ENCODE measurements at regions not wholly inside any gene's neighbourhood (a gene's known extent, or its start where the extent isn't known, plus 50 kb on each side); places are given as distances from the start of the nearest gene placed in this dataset.

GRCh38 chr20:7226156-7226555 lies 458.7 kb downstream of the BMP2 start:
- Histone ChIP-seq H3K9me3 (ENCODE audit: control extremely low read depth in 1 of 3, control insufficient read depth in 2 of 3, insufficient read depth in 1 of 3, low read length in 2 of 3) (peaks cover 0 to 8% (median 0%) of the 10 kb centered on the region in 3 donors), H3K4me2 (replicated peaks; ENCODE audit: low read depth, low read length, poor library complexity, severe bottlenecking) (no peak overlapping the region), H3K36me3 (replicated peaks in 1 of 2; ENCODE audit: control extremely low read depth in 1 of 2, control insufficient read depth in 1 of 2, extremely low read depth in 1 of 2, insufficient read depth in 2 of 2, low read length in 1 of 2) (no peaks in the 10 kb centered on the region), H2AFZ (ENCODE audit: insufficient read depth, low read depth, low read length, poor library complexity, severe bottlenecking) (no peak overlapping the region), H3K4me3 (ENCODE audit: control extremely low read depth in 1 of 5, extremely low read depth in 1 of 5, insufficient read depth in 1 of 5, low read depth in 2 of 5, low read length in 4 of 5) (no peak overlapping the region), H3K79me2 (ENCODE audit: control insufficient read depth, insufficient read depth, low read length) (no peaks in the 10 kb centered on the region), H4K20me1 (ENCODE audit: control insufficient read depth, insufficient read depth, low read length, poor library complexity, severe bottlenecking) (no peaks in the 10 kb centered on the region), H3K27me3 (replicated peaks in 1 of 4; ENCODE audit: control extremely low read depth in 1 of 4, control insufficient read depth in 3 of 4, insufficient read depth in 4 of 4, low read length in 3 of 4) (no peaks in the 10 kb centered on the region), H3K27ac (ENCODE audit: low read length in 2 of 2) (no peak overlapping the region), H3K9ac (ENCODE audit: low read length) (no peak overlapping the region), H3K4me1 (ENCODE audit: control insufficient read depth in 2 of 2, insufficient read depth in 2 of 2, low read length in 2 of 2) (no peaks in the 10 kb centered on the region)
- Mint-ChIP-seq H3K27ac (no peak overlapping the region), H3K4me1 (no peaks in the 10 kb centered on the region), H3K4me3 (no peak overlapping the region), H3K27me3 (no peaks in the 10 kb centered on the region), H3K9me3 (ENCODE audit: insufficient read depth) (peaks cover 11% of the 10 kb centered on the region)
- TF ChIP-seq CTCF (IDR thresholded peaks at IDR 0.05) (no peak), EZH2 (IDR thresholded peaks at IDR 0.05; ENCODE audit: borderline replicate concordance, insufficient read depth, low read depth, low read length, poor library complexity, severe bottlenecking) (no peak)
- DNase-seq, result no peak
- no peak for ATAC-seq (ENCODE audit: low read depth)
- CTCF ChIA-PET, result no interaction called here
- WGBS (ENCODE audit: insufficient coverage), result no CpG with 5 or more reads among the region's 2 CpGs
- POLR2A ChIA-PET, result no interaction called here
- intact Hi-C loops (cut with micrococcal nuclease), result no loop called here

GRCh38 chr20:7231303-7231702 lies 463.8 kb downstream of the BMP2 start:
- TF ChIP-seq CTCF (IDR thresholded peaks at IDR 0.05) (no peak), EZH2 (IDR thresholded peaks at IDR 0.05; ENCODE audit: borderline replicate concordance, insufficient read depth, low read depth, low read length, poor library complexity, severe bottlenecking) (no peak)
- POLR2A ChIA-PET, result no interaction called here
- H3K4me1 ChIP-seq (ENCODE audit: control insufficient read depth in 2 of 2, insufficient read depth in 2 of 2, low read length in 2 of 2), result no peaks in the 10 kb centered on the region
- ATAC-seq (ENCODE audit: low read depth) (no peak), DNase-seq (no peak)
- H3K4me1 Mint-ChIP-seq, result no peaks in the 10 kb centered on the region
- no peak overlapping the region for H2AFZ ChIP-seq (ENCODE audit: insufficient read depth, low read depth, low read length, poor library complexity, severe bottlenecking)
- H3K27me3 Mint-ChIP-seq, result no peaks in the 10 kb centered on the region
- no peaks in the 10 kb centered on the region for H4K20me1 ChIP-seq (ENCODE audit: control insufficient read depth, insufficient read depth, low read length, poor library complexity, severe bottlenecking)
- intact Hi-C loops (cut with micrococcal nuclease), result no loop called here
- H3K9me3 ChIP-seq (ENCODE audit: control extremely low read depth in 1 of 3, control insufficient read depth in 2 of 3, insufficient read depth in 1 of 3, low read length in 2 of 3), result peaks cover 0 to 3% (median 0%) of the 10 kb centered on the region in 3 donors
- CTCF ChIA-PET, result no interaction called here
- H3K79me2 ChIP-seq (ENCODE audit: control insufficient read depth, insufficient read depth, low read length), result no peaks in the 10 kb centered on the region
- no peak overlapping the region for H3K4me2 ChIP-seq (replicated peaks; ENCODE audit: low read depth, low read length, poor library complexity, severe bottlenecking)
- H3K9ac ChIP-seq (ENCODE audit: low read length), result no peak overlapping the region
- H3K9me3 Mint-ChIP-seq (ENCODE audit: insufficient read depth), result peaks cover 7% of the 10 kb centered on the region
- H3K27ac ChIP-seq (ENCODE audit: low read length in 2 of 2), result no peak overlapping the region
- H3K27ac Mint-ChIP-seq, result no peak overlapping the region
- H3K27me3 ChIP-seq (replicated peaks in 1 of 4; ENCODE audit: control extremely low read depth in 1 of 4, control insufficient read depth in 3 of 4, insufficient read depth in 4 of 4, low read length in 3 of 4), result no peaks in the 10 kb centered on the region
- no peak overlapping the region for H3K4me3 Mint-ChIP-seq
- no peaks in the 10 kb centered on the region for H3K36me3 ChIP-seq (replicated peaks in 1 of 2; ENCODE audit: control extremely low read depth in 1 of 2, control insufficient read depth in 1 of 2, extremely low read depth in 1 of 2, insufficient read depth in 2 of 2, low read length in 1 of 2)
- no peak overlapping the region for H3K4me3 ChIP-seq (ENCODE audit: control extremely low read depth in 1 of 5, extremely low read depth in 1 of 5, insufficient read depth in 1 of 5, low read depth in 2 of 5, low read length in 4 of 5)

All from B cell (primary cell).